GM12878 (cell line): ENCODE measurements at regions not wholly inside any gene's neighbourhood (a gene's known extent, or its start where the extent isn't known, plus 50 kb on each side); places are given as distances from the start of the nearest gene placed in this dataset.

ENCODE experiments used
- ATAC-seq: fragments of 200-7000 bp; cut with Tn5 transposase; 3 replicates; pipeline ENCODE4 v1.9.1; 2020; ENCODE audit warnings: mild to moderate bottlenecking, moderate library complexity
- BruUV-seq: library from RNA; stranded (reverse); fragments of 400-500 nt; replicated peaks from 2 replicates; lab custom pipeline; 2021; lab: Mats Ljungman, UMichigan
- CTCF ChIA-PET: fragments of 300-600 bp; sonication (Branson Sonifier 250); formaldehyde crosslinking; extraction: SDS; loops from one replicate; lab custom pipeline; 2021; ENCODE audit warnings: inconsistent platforms; lab: Yijun Ruan, JAX
- POLR2A ChIA-PET: fragments of 350-600 bp; formaldehyde crosslinking; extraction: SDS; loops from one replicate; lab custom pipeline; 2021; ENCODE audit warnings: inconsistent platforms; lab: Charles Lee
- RAD21 ChIA-PET: fragments of 300-600 bp; sonication (Branson Sonifier 250); formaldehyde crosslinking; loops from one replicate; lab custom pipeline; 2023; ENCODE audit warnings: antibody characterized with exemption; ENCODE audit not compliant: unreplicated experiment; lab: Charles Lee
- SMC1A ChIA-PET: fragments of 300-600 bp; sonication (Branson Sonifier 250); formaldehyde crosslinking; loops from one replicate; lab custom pipeline; 2023; ENCODE audit not compliant: unreplicated experiment, uncharacterized antibody; lab: Charles Lee
- DNase-seq: peaks from one replicate; pipeline ENCODE4 v3.0.0-alpha.2; 2011; ENCODE audit warnings: low read depth, low spot score
- FAIRE-seq: peaks from 3 replicates; lab custom pipeline; 2011; peaks lifted over from hg19 to GRCh38; lab: Jason Lieb, UNC
- H2AFZ ChIP-seq: 2 replicates; pipeline ENCODE4 v1.6.0; 2011; ENCODE audit warnings: low read depth, low read length, control low read depth; ENCODE audit not compliant: control insufficient read depth
- H3K27ac ChIP-seq: 2 replicates; pipeline ENCODE4 v1.5.1; 2011; ENCODE audit warnings: control low read depth; ENCODE audit not compliant: control insufficient read depth, insufficient read depth
- H3K27me3 ChIP-seq, 2 experiments: replicated peaks in 1 of 2; 2 replicates each; pipeline versions ENCODE4 v1.6.0 to v1.6.1; 2011; ENCODE audit warnings: low read length in 1 of 2; ENCODE audit not compliant: control insufficient read depth in 2 of 2, insufficient read depth in 2 of 2
- H3K36me3 ChIP-seq, 2 experiments: 2 replicates each; pipeline ENCODE4 v1.5.1; 2011; ENCODE audit warnings: low read length in 1 of 2; ENCODE audit not compliant: control insufficient read depth in 2 of 2, insufficient read depth in 2 of 2
- H3K4me1 ChIP-seq: 2 replicates; pipeline ENCODE4 v1.6.1; 2011; ENCODE audit warnings: mild to moderate bottlenecking, low read length, moderate library complexity, mixed read lengths; ENCODE audit not compliant: control insufficient read depth, insufficient read depth
- H3K4me2 ChIP-seq: 2 replicates; pipeline ENCODE4 v1.6.0; 2011; ENCODE audit warnings: control low read depth; ENCODE audit not compliant: control insufficient read depth, insufficient read depth
- H3K4me3 ChIP-seq: fragments of 200-600 bp; sonication (generic); 2 replicates; pipeline ENCODE4 v1.5.1; 2016
- H3K79me2 ChIP-seq: 2 replicates; pipeline ENCODE4 v1.6.0; 2011; ENCODE audit warnings: low read length; ENCODE audit not compliant: control insufficient read depth, insufficient read depth
- H3K9ac ChIP-seq: 2 replicates; pipeline ENCODE4 v1.8.0; 2011; ENCODE audit warnings: low read length, control low read depth, mixed read lengths; ENCODE audit not compliant: control insufficient read depth, insufficient read depth
- H3K9me3 ChIP-seq: replicated peaks from 3 replicates; pipeline ENCODE4 v1.5.1; 2011; ENCODE audit warnings: mild to moderate bottlenecking, low read length; ENCODE audit not compliant: control insufficient read depth, insufficient read depth
- H4K20me1 ChIP-seq: 2 replicates; pipeline ENCODE4 v1.6.0; 2011; ENCODE audit not compliant: control insufficient read depth, insufficient read depth
- HDAC6 ChIP-seq: fragments of 200-600 bp; sonication (generic); IDR thresholded peaks from one replicate; pipeline ENCODE4 v1.8.0; 2017; ENCODE audit warnings: antibody characterized with exemption; ENCODE audit not compliant: unreplicated experiment
- IRF4 ChIP-seq: IDR thresholded peaks from 2 replicates; pipeline ENCODE4 v1.6.1; 2011; ENCODE audit warnings: low read depth, low read length
- KAT2A ChIP-seq: conservative IDR thresholded peaks from 2 replicates; pipeline ENCODE4 v1.6.1; 2011; ENCODE audit warnings: low read depth, low read length; ENCODE audit not compliant: control insufficient read depth
- MTA2 ChIP-seq: fragments of 450-650 bp; IDR thresholded peaks from 2 replicates; pipeline ENCODE4 v1.6.1; 2016; ENCODE audit warnings: low read depth, mild to moderate bottlenecking, moderate library complexity
- MTA3 ChIP-seq: IDR thresholded peaks from 2 replicates; pipeline ENCODE4 v1.6.1; 2012; ENCODE audit warnings: low read length, inconsistent platforms, borderline replicate concordance
- PAX8 ChIP-seq: fragments of 450-650 bp; IDR thresholded peaks from 2 replicates; pipeline ENCODE4 v1.6.1; 2017; ENCODE audit warnings: mild to moderate bottlenecking, moderate library complexity
- SMAD1 ChIP-seq: fragments of 450-650 bp; IDR thresholded peaks from 2 replicates; pipeline ENCODE4 v1.6.1; 2018; ENCODE audit warnings: mild to moderate bottlenecking, low read depth; ENCODE audit not compliant: partially characterized antibody
- SPI1 ChIP-seq: IDR thresholded peaks from 2 replicates; pipeline ENCODE4 v1.6.1; 2011; ENCODE audit warnings: low read depth, mild to moderate bottlenecking, low read length, moderate library complexity, borderline replicate concordance; ENCODE audit not compliant: insufficient read depth
- in situ Hi-C: fragments of 300-500 bp; cut with MboI; formaldehyde crosslinking; loops from 9 replicates; pipeline ENCODE4 v1.14.3; 2018; ENCODE audit warnings: mixed read lengths
- intact Hi-C: fragments of 100-400 bp; cut with micrococcal nuclease; formaldehyde crosslinking; loops from one replicate; pipeline ENCODE4 v1.14.2; 2022; ENCODE audit not compliant: unreplicated experiment
- TF ChIP-seq, protein P1 (sequence below): fragments of 450-650 bp; conservative IDR thresholded peaks from 2 replicates; pipeline ENCODE4 v1.6.1; 2017; ENCODE audit warnings: mild to moderate bottlenecking, moderate library complexity
- TF ChIP-seq, protein P2 (sequence below): IDR thresholded peaks from 2 replicates; pipeline ENCODE4 v1.6.1; 2012; ENCODE audit warnings: improper control_type of control experiment, low read depth, low read length; ENCODE audit not compliant: insufficient replicate concordance
- TF ChIP-seq, protein P3 (sequence below): fragments of 450-650 bp; IDR thresholded peaks from 2 replicates; pipeline ENCODE4 v1.6.1; 2017; ENCODE audit warnings: mild to moderate bottlenecking, moderate library complexity

DNA sequence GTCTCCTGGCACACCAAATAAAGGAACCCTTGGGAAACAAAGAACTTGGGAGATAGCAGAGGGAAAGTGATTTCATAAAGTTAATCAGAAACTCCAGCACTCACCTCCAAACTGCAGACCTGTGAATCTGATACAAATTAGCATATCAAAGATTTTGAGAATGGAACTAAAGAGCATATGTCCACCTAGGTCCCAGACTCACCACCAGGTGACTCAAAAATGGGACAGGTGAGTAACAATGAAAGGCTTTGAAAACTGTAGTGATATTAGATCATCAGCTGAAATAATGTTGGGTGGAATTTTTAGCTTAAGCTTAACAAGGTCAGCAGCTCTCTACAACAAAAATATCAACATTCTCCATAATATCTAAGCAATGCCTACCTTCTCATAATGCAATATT lies 214.8 kb downstream of the RERGL start:
- POLR2A ChIA-PET: no interaction called here
- TF ChIP-seq KAT2A: no peak
- no peak for TF ChIP-seq HDAC6
- TF ChIP-seq MTA2: no peak
- TF ChIP-seq, protein P1, sequence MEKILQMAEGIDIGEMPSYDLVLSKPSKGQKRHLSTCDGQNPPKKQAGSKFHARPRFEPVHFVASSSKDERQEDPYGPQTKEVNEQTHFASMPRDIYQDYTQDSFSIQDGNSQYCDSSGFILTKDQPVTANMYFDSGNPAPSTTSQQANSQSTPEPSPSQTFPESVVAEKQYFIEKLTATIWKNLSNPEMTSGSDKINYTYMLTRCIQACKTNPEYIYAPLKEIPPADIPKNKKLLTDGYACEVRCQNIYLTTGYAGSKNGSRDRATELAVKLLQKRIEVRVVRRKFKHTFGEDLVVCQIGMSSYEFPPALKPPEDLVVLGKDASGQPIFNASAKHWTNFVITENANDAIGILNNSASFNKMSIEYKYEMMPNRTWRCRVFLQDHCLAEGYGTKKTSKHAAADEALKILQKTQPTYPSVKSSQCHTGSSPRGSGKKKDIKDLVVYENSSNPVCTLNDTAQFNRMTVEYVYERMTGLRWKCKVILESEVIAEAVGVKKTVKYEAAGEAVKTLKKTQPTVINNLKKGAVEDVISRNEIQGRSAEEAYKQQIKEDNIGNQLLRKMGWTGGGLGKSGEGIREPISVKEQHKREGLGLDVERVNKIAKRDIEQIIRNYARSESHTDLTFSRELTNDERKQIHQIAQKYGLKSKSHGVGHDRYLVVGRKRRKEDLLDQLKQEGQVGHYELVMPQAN: no peak
- no peak for TF ChIP-seq IRF4
- TF ChIP-seq, protein P2, sequence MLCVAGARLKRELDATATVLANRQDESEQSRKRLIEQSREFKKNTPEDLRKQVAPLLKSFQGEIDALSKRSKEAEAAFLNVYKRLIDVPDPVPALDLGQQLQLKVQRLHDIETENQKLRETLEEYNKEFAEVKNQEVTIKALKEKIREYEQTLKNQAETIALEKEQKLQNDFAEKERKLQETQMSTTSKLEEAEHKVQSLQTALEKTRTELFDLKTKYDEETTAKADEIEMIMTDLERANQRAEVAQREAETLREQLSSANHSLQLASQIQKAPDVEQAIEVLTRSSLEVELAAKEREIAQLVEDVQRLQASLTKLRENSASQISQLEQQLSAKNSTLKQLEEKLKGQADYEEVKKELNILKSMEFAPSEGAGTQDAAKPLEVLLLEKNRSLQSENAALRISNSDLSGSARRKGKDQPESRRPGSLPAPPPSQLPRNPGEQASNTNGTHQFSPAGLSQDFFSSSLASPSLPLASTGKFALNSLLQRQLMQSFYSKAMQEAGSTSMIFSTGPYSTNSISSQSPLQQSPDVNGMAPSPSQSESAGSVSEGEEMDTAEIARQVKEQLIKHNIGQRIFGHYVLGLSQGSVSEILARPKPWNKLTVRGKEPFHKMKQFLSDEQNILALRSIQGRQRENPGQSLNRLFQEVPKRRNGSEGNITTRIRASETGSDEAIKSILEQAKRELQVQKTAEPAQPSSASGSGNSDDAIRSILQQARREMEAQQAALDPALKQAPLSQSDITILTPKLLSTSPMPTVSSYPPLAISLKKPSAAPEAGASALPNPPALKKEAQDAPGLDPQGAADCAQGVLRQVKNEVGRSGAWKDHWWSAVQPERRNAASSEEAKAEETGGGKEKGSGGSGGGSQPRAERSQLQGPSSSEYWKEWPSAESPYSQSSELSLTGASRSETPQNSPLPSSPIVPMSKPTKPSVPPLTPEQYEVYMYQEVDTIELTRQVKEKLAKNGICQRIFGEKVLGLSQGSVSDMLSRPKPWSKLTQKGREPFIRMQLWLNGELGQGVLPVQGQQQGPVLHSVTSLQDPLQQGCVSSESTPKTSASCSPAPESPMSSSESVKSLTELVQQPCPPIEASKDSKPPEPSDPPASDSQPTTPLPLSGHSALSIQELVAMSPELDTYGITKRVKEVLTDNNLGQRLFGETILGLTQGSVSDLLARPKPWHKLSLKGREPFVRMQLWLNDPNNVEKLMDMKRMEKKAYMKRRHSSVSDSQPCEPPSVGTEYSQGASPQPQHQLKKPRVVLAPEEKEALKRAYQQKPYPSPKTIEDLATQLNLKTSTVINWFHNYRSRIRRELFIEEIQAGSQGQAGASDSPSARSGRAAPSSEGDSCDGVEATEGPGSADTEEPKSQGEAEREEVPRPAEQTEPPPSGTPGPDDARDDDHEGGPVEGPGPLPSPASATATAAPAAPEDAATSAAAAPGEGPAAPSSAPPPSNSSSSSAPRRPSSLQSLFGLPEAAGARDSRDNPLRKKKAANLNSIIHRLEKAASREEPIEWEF: no peak
- no peak for TF ChIP-seq MTA3
- no peak for TF ChIP-seq SPI1
- no peak for TF ChIP-seq PAX8
- no peak for TF ChIP-seq SMAD1
- TF ChIP-seq, protein P3, sequence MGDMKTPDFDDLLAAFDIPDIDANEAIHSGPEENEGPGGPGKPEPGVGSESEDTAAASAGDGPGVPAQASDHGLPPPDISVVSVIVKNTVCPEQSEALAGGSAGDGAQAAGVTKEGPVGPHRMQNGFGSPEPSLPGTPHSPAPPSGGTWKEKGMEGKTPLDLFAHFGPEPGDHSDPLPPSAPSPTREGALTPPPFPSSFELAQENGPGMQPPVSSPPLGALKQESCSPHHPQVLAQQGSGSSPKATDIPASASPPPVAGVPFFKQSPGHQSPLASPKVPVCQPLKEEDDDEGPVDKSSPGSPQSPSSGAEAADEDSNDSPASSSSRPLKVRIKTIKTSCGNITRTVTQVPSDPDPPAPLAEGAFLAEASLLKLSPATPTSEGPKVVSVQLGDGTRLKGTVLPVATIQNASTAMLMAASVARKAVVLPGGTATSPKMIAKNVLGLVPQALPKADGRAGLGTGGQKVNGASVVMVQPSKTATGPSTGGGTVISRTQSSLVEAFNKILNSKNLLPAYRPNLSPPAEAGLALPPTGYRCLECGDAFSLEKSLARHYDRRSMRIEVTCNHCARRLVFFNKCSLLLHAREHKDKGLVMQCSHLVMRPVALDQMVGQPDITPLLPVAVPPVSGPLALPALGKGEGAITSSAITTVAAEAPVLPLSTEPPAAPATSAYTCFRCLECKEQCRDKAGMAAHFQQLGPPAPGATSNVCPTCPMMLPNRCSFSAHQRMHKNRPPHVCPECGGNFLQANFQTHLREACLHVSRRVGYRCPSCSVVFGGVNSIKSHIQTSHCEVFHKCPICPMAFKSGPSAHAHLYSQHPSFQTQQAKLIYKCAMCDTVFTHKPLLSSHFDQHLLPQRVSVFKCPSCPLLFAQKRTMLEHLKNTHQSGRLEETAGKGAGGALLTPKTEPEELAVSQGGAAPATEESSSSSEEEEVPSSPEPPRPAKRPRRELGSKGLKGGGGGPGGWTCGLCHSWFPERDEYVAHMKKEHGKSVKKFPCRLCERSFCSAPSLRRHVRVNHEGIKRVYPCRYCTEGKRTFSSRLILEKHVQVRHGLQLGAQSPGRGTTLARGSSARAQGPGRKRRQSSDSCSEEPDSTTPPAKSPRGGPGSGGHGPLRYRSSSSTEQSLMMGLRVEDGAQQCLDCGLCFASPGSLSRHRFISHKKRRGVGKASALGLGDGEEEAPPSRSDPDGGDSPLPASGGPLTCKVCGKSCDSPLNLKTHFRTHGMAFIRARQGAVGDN: no peak
- TF ChIP-seq, all 136 proteins: peak for 0
- ChIA-PET RAD21 (no interaction called here), CTCF (no interaction called here), SMC1A (interaction anchor here (1.0 kb wide), 1 partner anchor 8 kb away, joined by 3 read pairs; no protein-coding TSS in a partner anchor)
- in situ Hi-C loops: no loop called here
- FAIRE-seq: no peak
- Histone ChIP-seq H4K20me1 (no peaks in the 10 kb centered on the region), H3K36me3 (no peaks in the 10 kb centered on the region), H3K4me2 (no peak overlapping the region), H3K9ac (no peak overlapping the region), H3K27ac (no peak overlapping the region), H2AFZ (no peak overlapping the region), H3K27me3 (no peaks in the 10 kb centered on the region), H3K79me2 (no peaks in the 10 kb centered on the region), H3K4me3 (no peak overlapping the region), H3K9me3 (no peaks in the 10 kb centered on the region), H3K4me1 (no peaks in the 10 kb centered on the region)
- intact Hi-C loops: no loop called here
- ATAC-seq: no peak
- BruUV-seq: no TSS peak
- no peak for DNase-seq
